Liver (tissue), 3 donors: ENCODE measurements at regions not wholly inside any gene's neighbourhood (a gene's known extent, or its start where the extent isn't known, plus 50 kb on each side); places are given as distances from the start of the nearest gene placed in this dataset.

Experiments used
- ATF3 ChIP-seq: IDR thresholded peaks from 2 replicates; pipeline ENCODE4 v1.6.1; 2016; ENCODE audit warnings: antibody characterized with exemption
- FOXA1 ChIP-seq: IDR thresholded peaks from 2 replicates; pipeline ENCODE4 v1.6.1; 2016; ENCODE audit warnings: antibody characterized with exemption
- HNF4A ChIP-seq, 2 donors: conservative IDR thresholded peaks; 2 replicates each; pipeline ENCODE4 v1.6.1; 2016; ENCODE audit warnings: antibody characterized with exemption in 2 of 2, mild to moderate bottlenecking in 2 of 2
- JUND ChIP-seq, 2 donors: IDR thresholded peaks; 2 replicates each; pipeline ENCODE4 v1.6.1; 2016; ENCODE audit warnings: antibody characterized with exemption in 2 of 2
- MAX ChIP-seq: IDR thresholded peaks from 2 replicates; pipeline ENCODE4 v1.6.1; 2016; ENCODE audit warnings: antibody characterized with exemption
- RAD21 ChIP-seq, 2 donors: IDR thresholded peaks; 2 replicates each; pipeline ENCODE4 v1.6.1; 2016; ENCODE audit warnings: antibody characterized with exemption in 2 of 2, mild to moderate bottlenecking in 2 of 2
- RXRA ChIP-seq, 2 donors: IDR thresholded peaks; 2 replicates each; pipeline ENCODE4 v1.6.1; 2017 to 2018; ENCODE audit warnings: antibody characterized with exemption in 2 of 2, mild to moderate bottlenecking in 1 of 2
- TAF1 ChIP-seq: conservative IDR thresholded peaks from 2 replicates; pipeline ENCODE4 v1.6.1; 2016; ENCODE audit warnings: antibody characterized with exemption, mild to moderate bottlenecking
- YY1 ChIP-seq: IDR thresholded peaks from 2 replicates; pipeline ENCODE4 v1.6.1; 2016; ENCODE audit warnings: antibody characterized with exemption, mild to moderate bottlenecking
- ZBTB33 ChIP-seq: IDR thresholded peaks from 2 replicates; pipeline ENCODE4 v1.6.1; 2016; ENCODE audit warnings: antibody characterized with exemption
- TF ChIP-seq, protein P1 (sequence below): fragments of 150-350 bp; IDR thresholded peaks from 2 replicates; pipeline ENCODE4 v1.5.1; 2017; ENCODE audit warnings: improper control_type of control experiment, low read depth, low read length; ENCODE audit not compliant: missing input control
- TF ChIP-seq, protein P2 (sequence below): IDR thresholded peaks from 2 replicates; pipeline ENCODE4 v1.6.1; 2016; ENCODE audit warnings: antibody characterized with exemption, mild to moderate bottlenecking
- donor health status: healthy.
- donor health status: healthy.

DNA sequence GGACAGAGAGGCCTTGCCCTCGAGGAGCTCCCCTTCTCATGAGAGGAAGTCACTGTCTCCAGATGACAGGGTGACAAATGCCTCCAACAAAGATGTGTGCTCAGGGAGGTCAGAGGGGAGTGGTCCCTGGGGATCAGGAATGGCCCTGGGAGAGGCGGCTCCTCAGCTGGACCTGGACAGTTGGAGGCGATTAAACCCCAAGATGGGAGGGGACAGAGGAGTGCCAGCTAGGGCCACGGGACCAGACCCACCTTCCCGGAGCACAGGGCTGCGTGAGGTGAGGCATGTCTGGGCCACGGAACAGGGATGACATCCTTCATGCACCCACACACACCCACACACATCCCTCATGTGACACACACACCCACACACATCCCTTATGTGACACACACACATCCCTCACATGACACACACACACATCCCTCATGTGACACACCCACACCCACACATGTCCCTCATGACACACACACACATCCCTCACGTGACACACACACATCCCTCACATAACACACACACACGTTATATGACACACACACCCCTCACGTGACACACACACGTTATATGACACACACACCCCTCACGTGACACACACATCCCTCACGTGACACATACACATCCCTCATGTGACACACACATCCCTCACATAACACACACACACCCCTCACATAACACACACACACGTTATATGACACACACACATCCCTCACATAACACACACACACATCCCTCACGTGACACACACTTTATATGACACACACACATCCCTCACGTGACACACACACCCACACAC lies 57.4 kb upstream of the SLCO4A1 start:
- TF ChIP-seq, protein P1, sequence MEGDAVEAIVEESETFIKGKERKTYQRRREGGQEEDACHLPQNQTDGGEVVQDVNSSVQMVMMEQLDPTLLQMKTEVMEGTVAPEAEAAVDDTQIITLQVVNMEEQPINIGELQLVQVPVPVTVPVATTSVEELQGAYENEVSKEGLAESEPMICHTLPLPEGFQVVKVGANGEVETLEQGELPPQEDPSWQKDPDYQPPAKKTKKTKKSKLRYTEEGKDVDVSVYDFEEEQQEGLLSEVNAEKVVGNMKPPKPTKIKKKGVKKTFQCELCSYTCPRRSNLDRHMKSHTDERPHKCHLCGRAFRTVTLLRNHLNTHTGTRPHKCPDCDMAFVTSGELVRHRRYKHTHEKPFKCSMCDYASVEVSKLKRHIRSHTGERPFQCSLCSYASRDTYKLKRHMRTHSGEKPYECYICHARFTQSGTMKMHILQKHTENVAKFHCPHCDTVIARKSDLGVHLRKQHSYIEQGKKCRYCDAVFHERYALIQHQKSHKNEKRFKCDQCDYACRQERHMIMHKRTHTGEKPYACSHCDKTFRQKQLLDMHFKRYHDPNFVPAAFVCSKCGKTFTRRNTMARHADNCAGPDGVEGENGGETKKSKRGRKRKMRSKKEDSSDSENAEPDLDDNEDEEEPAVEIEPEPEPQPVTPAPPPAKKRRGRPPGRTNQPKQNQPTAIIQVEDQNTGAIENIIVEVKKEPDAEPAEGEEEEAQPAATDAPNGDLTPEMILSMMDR, result no peak
- no peak for TF ChIP-seq MAX
- TF ChIP-seq HNF4A (conservative IDR thresholded peaks at IDR 0.05), result no peak
- TF ChIP-seq, protein P2, sequence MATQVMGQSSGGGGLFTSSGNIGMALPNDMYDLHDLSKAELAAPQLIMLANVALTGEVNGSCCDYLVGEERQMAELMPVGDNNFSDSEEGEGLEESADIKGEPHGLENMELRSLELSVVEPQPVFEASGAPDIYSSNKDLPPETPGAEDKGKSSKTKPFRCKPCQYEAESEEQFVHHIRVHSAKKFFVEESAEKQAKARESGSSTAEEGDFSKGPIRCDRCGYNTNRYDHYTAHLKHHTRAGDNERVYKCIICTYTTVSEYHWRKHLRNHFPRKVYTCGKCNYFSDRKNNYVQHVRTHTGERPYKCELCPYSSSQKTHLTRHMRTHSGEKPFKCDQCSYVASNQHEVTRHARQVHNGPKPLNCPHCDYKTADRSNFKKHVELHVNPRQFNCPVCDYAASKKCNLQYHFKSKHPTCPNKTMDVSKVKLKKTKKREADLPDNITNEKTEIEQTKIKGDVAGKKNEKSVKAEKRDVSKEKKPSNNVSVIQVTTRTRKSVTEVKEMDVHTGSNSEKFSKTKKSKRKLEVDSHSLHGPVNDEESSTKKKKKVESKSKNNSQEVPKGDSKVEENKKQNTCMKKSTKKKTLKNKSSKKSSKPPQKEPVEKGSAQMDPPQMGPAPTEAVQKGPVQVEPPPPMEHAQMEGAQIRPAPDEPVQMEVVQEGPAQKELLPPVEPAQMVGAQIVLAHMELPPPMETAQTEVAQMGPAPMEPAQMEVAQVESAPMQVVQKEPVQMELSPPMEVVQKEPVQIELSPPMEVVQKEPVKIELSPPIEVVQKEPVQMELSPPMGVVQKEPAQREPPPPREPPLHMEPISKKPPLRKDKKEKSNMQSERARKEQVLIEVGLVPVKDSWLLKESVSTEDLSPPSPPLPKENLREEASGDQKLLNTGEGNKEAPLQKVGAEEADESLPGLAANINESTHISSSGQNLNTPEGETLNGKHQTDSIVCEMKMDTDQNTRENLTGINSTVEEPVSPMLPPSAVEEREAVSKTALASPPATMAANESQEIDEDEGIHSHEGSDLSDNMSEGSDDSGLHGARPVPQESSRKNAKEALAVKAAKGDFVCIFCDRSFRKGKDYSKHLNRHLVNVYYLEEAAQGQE, result no peak
- TF ChIP-seq JUND (IDR thresholded peaks at IDR 0.05), result no peak
- TF ChIP-seq RXRA (IDR thresholded peaks at IDR 0.05), result no peak
- no peak for TF ChIP-seq RAD21 (IDR thresholded peaks at IDR 0.05)
- TF ChIP-seq TAF1, result no peak
- TF ChIP-seq ATF3, result no peak
- TF ChIP-seq YY1, result no peak
- TF ChIP-seq ZBTB33, result no peak
- TF ChIP-seq FOXA1, result no peak
